Suppressor macrophage treated with lipopolysaccharide for 4 hours (primary cell): ENCODE measurements at regions not wholly inside any gene's neighbourhood (a gene's known extent, or its start where the extent isn't known, plus 50 kb on each side); places are given as distances from the start of the nearest gene placed in this dataset.
A peak's percentile ranks its signal among the peaks of the same experiment; 100 is the strongest.

Experiments
- DNase-seq: peaks from one replicate; pipeline ENCODE4 v3.0.0-alpha.2; 2020

DNA sequence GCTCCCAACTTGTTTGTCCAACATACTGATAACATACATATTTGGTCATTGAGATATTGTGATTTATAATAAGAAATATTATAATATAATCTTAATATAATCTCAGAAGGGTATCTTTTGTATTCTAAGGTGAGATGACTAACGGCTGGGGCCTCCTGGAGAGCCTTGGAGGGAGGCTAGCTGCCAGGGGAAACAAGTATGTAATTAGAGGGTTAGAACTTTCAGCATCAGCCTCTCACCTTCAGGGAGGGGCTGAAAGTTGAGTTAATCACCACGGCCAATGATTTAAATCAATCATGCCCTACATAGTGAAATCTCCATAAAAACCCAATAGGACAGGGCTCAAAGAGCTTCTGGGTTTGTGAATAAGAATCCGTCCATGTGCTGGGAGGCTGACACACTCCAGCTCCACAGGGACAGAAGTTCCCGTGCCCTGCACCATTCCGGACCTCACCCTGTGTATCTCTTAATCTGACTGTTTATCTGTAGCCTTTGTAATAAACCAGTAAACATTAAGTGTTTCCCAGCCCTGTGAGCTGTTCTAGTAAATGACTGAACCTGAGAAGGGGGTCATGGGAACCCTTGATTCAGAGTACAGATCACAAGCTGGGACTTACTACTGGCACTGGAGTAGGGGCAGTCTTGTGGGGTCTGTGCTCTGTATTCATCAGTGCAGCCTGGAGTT, 86.3 kb upstream of the STEAP1B start:
- no peak for DNase-seq

DNA sequence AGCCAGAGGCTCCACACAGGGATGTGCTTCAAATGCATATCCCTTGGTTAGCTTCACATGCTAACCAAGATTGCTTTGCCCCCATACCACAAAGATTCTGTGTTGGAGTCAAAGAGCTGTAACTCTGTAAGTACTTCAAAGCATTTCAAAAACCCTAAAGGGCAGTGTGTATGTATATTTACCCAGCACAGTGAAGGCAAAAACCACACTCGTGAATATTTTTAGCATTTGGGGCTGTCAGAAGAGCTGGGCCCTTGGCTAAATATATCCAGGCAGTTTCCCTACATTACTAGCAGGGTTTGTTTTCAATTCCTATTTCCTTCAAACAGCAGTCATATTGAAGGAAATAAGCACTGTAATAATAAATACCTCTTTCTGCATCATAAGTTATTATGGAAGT, 84.2 kb upstream of the STEAP1B start:
- peak; percentile 27 for DNase-seq

DNA sequence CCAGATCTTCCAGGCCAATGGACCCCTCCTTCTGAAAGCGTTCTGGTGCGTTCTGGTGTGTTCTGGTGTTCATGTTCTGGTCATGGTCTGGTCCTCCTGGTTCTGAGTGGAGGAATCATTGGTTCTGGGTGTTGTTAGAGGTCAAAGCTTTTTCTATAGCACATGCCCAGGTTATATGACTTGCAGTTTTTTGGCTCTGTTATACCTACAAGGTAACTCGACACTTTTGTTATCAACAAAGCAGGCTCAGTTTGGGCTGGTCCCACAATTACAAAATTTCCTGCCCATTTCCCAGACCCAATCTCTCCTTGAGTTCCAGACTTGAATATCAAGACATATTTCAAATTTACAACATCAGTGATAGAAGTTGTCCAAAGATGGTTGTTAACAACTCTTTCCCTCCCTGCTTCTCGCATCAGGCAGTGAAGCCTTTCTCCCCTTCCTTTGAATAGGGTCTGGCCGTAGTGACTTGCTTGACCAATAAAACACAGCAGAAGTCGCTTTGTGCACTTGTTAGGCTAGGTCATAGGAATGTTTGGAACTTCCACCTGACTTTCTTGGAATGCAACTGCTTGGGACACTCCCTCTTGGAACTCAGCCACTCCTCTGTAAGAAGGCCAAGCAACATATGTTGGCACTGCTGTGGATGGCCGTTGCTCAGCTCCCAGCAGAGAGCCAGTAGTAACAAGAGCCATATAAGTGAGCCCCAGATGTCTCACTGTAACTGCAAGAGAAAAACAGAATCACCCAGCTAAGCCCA, 83.1 kb upstream of the STEAP1B start:
- DNase-seq = no peak

DNA sequence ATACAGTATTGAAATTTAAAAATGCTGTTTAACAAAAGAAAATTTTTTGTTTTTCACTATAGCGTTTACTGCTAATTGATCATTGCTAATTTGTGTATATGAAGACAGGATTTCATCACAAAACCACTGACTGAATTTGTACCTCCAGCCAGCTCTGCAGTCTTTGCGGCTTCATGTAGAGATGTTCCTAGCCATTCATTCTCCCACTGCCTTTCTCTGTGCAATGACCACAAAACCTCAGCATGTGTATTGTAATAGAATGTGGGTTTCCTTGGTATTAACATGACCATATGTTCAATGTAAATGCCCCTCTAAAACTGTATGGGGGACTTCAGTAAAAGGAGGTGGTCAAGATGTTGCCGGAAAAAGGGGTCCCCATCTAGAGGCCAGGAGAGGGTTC, 81.1 kb upstream of the STEAP1B start:
- DNase-seq = no peak

DNA sequence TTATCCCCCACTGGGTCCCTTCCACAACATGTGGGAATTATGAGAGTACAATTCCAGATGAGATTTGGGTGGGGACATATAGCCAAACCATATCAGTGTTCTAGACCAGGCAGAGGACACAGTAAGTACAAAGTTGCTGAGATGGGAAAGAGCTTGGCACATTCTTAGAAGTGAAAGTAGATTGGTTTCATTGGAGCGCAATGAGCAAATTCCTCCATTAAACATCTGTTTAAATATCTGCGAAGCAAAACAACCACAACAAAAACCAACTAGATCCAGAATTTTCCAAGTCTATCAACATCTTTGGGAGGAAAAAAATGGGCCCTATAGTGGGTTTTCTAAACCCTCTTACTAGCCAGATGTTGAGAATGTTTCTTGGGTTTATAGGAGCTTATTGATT, 80.0 kb upstream of the STEAP1B start:
- no peak for DNase-seq

DNA sequence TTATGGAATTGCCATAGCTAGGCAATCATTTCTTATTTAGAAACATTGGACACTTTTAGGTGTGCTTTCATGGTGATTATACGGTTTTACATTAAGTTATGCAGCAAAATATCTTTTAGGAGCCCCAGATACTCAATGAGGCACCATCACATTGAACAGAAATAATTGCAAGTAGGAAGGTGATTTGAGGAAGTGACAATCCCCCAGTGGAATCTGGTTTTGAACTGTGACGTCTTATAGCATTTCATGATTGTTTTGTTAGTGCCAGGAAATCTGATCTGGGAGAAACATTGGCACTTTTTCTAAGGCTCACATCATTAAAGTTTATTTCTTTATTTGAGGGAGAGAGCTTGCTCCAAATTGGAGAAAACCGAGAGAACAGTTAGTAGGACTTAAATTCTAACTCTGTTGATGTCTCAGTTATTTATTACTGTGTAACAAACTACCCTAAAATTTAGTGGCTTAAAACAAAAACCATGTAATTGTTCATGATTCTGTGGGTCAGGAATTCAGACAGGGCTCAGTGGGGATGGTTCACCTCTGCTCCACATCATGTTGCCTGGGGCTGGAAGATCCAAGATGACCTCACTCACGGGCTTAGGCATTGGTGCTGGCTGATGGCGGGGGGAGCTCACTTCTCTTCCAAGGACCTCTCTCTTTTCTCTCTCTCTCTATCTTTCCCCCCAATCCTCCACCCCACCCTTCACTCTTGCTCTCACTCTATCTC, 78.2 kb upstream of the STEAP1B start:
- DNase-seq = peak; percentile 70

DNA sequence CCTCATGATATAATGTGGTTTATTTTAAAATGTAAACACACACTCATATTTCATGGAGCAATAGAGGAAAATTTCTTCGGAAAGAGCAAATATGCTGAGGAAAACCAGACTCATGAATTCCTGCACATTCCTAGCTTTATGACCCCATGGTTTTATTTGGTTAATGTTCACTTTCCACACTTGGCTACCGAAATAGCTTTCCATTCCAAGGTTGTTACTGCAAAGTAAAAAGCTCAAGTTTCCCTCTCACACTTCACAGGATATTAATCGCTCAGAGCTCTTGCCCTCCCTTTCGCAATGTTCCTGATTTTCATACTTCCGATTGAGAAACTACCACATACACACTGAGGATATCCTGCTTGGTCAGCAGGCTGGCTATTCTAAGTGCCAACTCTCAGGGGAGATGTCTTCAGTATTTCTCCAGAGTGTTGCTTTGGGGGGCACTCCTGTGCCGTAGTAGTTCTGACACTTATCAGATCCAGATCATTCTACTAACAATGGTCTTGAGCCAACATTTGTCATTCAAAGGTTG, 77.5 kb upstream of the STEAP1B start:
- peak; percentile 90 for DNase-seq

DNA sequence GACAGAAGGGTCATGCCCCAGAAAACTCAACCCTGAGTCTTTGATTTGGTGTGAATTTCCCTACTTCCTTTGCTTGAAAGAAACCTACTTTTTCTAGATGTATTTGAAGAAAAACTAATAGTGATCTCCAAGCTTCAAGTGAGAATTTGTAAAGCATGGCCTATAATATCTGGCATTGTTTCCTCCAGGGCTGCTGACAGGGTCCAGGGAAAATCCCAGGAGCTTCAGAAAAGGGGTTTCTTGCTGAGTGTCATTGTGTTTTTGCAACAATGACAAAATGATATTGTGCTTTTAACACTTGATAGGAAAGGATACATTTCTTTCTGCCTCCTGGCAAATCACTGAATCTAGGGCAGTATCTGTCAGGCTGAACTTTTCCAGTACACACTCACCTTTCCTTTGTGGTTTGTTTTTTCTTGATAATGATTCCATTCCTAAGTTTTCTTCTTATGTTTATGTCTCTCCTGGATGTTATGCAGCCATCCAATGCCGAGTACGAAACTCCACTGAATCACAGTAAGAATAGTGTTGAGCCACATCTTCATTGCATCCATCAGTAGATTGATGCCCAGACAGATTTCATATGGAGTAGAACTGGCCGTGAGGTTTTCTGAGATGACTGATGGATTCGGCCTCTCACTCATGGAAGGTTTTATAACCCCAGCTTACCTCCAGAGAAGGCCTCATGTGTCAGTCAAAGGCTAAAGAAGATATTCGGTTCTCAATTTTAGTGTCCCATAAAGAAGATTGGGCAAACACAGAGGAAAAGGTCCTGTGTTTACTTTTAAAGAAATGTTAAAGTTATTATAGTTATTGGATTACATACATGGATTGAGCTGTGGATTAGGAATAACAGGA, 76.9 kb upstream of the STEAP1B start:
- no peak for DNase-seq

DNA sequence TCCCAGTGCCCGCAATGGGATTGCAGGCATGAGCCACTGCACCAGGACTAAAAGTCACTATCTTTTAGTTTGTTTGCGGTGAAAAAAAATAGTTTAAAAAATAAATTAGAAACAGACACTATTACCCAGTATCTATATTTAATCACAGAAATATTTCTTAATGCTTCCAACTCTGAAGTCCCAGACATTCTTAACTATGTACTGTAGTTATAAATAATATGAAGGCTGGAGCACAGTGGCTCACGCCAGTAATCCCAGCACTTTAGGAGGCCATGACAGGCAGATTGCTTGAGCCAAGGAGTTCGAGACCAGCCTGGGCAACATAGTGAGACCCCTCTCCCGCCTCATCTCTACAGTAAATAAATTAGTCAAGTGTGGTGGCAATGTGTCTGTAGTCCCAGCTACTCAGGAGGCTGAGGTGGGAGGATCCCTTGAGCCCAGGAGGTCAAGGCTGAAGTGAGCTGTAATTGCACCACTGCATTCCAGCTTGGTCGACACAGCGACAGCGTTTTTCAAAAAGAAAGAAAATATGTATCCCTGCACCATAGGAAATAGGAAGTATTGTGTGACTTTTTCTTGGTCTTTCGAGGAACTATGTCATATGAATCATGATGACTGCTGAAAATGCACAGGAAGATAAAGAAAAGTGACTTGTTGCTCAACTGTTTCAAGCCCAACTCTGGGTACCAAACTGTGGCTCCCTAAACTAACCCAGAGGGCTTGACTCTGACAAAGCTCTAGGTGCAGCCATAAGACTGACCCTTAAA, 74.9 kb upstream of the STEAP1B start:
- DNase-seq = peak; percentile 84

DNA sequence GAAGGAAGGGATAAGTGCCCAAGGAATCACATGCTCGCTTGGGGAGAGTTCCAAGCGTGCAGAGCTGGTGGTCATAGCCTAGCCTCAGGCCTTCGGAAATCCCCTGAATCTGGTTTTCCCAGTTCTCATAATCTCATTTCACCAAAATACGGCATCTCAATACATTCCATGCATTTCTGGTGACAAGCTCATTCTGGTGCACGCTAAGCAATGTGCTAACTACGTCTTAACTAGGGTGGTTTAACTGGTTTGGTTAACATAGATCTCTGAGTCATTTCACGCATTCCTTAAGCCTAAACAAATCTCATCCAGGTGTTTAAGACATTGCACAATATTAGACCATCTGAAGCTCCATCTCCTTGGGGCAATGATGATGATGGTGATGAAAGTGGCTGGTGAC, 72.9 kb upstream of the STEAP1B start:
- no peak for DNase-seq

DNA sequence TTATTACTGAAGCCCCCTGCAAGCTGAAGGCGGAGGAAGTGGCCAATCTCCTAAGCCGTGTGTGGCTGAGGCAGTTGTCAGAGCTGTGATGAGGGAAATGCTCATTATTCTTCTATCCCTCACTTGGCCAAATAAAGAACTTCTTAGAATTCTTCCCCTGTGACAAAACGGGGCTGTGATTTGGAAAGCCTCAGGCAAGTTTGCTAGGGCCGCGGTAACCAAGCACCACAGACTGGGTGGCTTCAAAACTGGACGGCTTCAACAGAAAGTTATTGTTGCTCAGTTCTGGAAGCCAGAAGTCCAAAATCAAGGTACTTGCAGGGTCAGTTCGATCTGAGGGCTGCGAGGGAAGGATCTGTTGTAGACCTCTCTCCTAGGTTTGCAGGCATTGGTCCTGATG, 72.3 kb upstream of the STEAP1B start:
- DNase-seq = no peak

DNA sequence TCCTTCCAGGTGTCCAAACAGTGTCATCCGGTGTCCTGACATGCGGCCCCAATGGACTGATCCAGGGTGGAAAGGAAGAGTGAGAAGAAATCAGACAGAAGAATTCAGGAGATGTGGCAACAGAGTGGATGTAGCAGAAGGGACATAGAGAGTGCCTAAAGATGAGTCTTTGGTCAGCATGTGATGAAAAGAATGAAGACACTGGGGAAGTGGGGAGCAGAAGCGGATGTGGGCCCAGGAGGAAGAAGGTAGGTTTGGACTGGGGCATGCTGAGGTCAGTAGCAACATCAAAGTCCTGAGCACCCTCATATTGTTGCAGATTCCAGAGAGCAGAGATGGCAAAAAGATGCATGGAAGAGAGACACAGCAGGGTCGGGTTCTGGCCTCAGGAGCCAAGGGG, 71.8 kb upstream of the STEAP1B start:
- peak; percentile 47 for DNase-seq

DNA sequence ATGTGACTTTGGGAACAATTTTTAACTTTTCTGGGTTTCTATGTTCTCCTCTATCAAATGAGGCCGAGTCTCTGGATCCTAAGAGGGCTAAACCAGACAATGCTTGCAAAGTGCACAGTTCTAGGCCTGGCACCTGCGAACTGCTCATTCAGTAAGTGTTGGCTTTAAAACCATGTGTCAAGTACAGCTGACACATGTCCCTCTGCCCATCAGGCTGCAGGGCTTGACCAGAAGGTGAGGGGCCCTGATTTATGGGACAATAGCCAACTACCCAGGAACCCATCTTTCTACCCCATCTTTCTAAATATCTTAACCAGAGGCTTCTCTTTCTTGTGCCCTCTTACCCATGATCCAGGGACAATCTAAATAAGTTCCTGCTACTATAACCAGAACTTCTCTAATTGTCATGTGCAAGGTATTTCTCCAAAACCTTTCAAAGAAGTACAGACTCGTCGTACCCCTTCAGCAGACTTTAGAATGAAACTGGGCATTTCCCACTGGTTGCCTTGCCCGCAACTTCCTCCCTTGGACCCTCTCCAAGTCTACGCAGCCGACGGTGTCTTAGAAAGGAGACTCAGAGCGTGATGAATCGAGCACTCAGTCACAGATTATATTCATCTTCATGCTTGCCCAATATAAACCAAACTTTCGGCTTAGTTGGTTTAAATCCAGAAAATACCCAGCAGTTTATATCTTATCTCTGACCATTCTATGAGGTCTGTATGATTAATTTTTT, 69.8 kb upstream of the STEAP1B start:
- DNase-seq = peak; percentile 95

DNA sequence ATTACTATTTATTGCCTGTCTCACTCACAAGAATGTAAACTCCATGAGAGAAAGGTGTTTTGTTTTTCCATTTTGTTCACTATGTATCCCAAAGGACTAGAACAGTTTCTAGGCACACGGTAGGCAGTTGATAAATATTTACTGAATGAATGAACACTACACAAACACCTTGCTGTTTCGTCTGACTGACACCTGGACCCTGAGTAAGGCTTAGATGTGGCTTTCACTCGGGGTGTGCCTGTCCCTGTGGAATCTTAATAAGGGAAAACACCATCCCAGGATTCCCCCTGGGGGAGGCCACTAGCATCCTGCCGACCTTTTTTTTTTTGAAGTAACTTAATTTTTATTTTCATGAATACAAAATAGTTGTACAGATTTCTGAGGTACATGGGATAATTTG, 66.6 kb upstream of the STEAP1B start:
- no peak for DNase-seq

DNA sequence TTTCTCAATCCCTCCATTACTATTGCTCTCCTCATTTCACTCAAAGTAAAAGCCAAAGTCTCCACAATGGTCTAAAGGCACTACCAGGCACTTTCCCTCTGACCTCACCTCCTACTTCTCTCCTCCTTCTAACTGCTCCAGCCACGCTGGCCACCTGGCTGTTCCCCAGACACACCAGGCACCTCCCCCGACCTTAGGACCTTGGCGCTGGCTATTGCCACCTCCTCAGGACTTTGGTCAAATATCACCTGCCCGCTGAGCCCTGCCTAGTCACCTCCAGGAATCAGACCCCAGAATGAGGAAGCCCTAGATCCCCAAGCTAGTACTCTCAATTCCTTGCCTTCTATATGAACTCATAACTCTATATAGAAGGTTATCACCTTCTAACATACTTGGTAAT, 66.2 kb upstream of the STEAP1B start:
- no peak for DNase-seq

DNA sequence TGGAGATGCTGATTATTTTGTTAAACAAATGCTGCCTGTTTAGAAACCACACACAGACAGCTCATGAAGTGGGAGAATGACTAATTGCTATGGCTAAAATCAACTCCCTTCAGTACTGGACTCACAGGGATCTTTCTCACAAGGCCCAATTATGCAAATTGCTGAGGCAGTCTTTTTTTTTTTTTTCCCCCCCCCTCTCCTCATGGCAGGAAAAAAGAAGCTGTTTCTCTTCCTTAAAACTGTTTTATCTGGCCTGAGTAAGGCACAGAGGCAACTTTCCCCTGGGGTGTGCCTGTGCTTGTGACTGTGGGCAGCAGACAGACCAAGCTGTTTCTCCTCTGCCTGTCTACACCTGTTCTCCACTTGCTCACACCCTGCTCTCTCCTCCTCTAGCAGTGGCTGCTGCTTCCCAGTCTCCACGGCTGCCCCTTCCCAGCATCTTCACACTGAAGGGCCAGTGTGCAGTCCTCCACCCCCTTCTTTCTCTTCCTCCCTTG, 65.4 kb upstream of the STEAP1B start:
- DNase-seq = peak; percentile 91

DNA sequence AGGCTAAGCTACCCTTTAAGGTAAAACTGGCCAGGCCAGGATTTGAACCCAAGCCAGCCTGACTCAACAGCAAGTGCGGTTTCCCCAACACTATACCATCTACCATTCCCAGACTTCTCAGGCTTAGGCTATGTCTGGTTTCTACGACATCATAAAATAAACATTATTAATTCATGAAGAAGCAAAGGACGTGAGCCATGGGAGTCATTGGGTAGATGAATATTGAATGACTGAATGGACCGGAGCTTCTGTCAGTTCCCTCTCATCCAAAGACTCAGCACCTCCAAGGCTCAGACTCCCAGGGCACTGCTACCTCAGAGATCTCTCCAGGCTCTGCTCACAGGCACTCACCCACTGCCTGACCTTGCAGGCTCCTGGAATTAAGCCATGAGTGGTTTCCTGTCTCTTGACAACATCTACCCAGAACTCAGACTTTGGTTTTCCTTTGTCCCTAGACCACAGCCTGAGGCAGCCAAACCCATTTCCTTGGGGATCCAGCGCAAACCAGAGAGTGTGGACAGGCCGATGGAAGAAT, 64.6 kb upstream of the STEAP1B start:
- DNase-seq = peak; percentile 27

DNA sequence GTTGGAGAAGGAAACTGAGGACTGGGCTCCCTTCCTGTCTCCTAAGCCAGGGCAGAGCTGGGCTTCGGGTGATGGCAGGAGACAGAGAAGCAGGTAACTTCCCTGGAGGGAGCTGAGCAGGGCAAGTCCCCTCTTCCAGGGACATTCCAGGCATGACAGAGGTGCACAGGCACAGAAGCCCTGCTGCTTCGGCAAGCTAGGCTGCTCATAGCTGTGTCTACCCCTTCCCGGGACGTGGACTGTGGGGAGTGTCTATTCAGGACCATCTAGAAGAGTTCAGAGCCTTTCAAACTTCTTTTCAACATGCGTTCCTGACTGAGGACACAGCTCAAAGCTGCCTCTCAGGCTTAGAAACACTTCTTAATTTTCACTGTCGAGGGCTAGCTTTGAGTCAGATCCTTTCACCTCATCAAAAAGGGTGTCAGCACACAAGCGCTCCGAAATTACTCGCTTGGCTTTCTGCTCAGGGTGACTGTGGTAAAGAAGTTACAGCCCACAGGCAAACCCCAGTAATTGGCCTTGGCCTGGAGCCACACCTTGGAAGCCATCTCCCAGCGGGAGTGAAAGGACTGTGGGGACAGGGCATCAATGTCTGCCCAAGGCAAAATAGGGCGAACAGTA, 63.7 kb upstream of the STEAP1B start:
- peak; percentile 24 for DNase-seq

DNA sequence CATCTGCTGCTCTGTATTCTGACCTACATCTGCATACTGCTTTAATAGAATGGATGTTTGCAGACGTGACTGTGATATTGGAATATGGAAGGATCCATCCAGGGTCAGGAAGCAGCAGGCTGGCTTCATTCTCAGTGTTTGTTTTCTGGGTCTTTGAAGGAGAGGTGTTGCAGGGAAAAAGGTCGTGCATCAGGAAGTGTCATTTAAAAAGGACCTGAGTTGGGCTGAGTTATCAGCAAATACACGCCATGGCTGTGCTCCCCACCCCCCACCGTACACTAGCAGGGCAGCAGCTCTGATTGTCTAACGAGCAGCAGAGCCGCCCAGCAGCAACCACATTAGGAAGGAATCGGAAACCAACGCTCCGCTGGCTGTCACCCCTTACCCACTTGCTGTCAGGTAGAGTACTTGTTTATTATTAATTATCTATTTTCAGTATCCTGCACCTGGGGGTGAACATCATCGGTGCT, 63.1 kb upstream of the STEAP1B start:
- no peak for DNase-seq
